HepG2 (cell line): ENCODE measurements at regions not wholly inside any gene's neighbourhood (a gene's known extent, or its start where the extent isn't known, plus 50 kb on each side); places are given as distances from the start of the nearest gene placed in this dataset.

Source experiments
- NFYB ChIP-seq: sonication (generic); formaldehyde crosslinking; IDR thresholded peaks from 2 replicates; pipeline ENCODE4 v1.4.0; 2020; ENCODE audit warnings: missing genetic modification reagents
- RARG ChIP-seq: sonication (generic); formaldehyde crosslinking; IDR thresholded peaks from 2 replicates; pipeline ENCODE4 v1.4.0; 2020; ENCODE audit warnings: low read depth, mild to moderate bottlenecking, missing genetic modification reagents
- SMAD3 ChIP-seq: sonication (generic); formaldehyde crosslinking; IDR thresholded peaks from 2 replicates; pipeline ENCODE4 v1.4.0; 2020; ENCODE audit warnings: missing genetic modification reagents
- SNAI1 ChIP-seq: sonication (generic); formaldehyde crosslinking; IDR thresholded peaks from 2 replicates; pipeline ENCODE4 v1.5.0; 2020; ENCODE audit warnings: mild to moderate bottlenecking, missing genetic modification reagents, borderline replicate concordance
- ZFP90 ChIP-seq: sonication (generic); formaldehyde crosslinking; IDR thresholded peaks from 2 replicates; pipeline ENCODE4 v1.8.0; 2022; ENCODE audit warnings: missing genetic modification reagents, mild to moderate bottlenecking, inconsistent platforms, borderline replicate concordance
- TF ChIP-seq, protein P1 (sequence below): sonication (generic); formaldehyde crosslinking; IDR thresholded peaks from 2 replicates; pipeline ENCODE4 v1.5.0; 2020; ENCODE audit warnings: mild to moderate bottlenecking, missing genetic modification reagents, moderate library complexity

DNA sequence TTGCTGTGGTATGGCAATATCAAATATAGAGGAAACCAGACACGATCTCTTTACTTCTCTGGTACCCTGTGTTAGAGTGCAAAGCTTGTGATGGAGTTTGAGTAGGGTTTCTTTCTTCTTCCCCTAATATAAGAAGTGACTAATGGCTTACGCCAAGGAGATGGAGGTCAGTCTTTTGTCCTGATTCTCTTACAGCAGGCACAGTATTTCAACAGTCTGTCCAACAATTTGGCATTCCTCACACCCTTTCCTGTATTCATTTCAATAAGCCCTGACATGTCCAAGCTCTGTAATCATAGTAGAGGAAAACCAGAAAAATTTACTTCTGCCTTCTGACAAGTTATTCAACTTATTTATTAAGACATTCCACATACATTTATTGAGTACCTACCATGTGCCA is 546.2 kb downstream of the TMEM135 start:
- no peak for TF ChIP-seq SNAI1 (CRISPR knock-in tag)
- TF ChIP-seq ZFP90 (CRISPR knock-in tag), result no peak
- TF ChIP-seq NFYB (CRISPR knock-in tag), result no peak
- no peak for TF ChIP-seq RARG (CRISPR knock-in tag)
- TF ChIP-seq, protein P1, sequence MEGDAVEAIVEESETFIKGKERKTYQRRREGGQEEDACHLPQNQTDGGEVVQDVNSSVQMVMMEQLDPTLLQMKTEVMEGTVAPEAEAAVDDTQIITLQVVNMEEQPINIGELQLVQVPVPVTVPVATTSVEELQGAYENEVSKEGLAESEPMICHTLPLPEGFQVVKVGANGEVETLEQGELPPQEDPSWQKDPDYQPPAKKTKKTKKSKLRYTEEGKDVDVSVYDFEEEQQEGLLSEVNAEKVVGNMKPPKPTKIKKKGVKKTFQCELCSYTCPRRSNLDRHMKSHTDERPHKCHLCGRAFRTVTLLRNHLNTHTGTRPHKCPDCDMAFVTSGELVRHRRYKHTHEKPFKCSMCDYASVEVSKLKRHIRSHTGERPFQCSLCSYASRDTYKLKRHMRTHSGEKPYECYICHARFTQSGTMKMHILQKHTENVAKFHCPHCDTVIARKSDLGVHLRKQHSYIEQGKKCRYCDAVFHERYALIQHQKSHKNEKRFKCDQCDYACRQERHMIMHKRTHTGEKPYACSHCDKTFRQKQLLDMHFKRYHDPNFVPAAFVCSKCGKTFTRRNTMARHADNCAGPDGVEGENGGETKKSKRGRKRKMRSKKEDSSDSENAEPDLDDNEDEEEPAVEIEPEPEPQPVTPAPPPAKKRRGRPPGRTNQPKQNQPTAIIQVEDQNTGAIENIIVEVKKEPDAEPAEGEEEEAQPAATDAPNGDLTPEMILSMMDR (CRISPR knock-in tag), result no peak
- TF ChIP-seq SMAD3 (CRISPR knock-in tag), result no peak
